Epithelial cell of prostate (primary cell): ENCODE measurements at regions not wholly inside any gene's neighbourhood (a gene's known extent, or its start where the extent isn't known, plus 50 kb on each side); places are given as distances from the start of the nearest gene placed in this dataset.
"Not testable (repeated sequence)": the region's sequence is repeated elsewhere in the genome, so short reads cannot be mapped to it uniquely, and the experiment has no call there.

Source experiments
- DNase-seq: peaks from one replicate; pipeline ENCODE4 v3.0.0-alpha.2; 2011; ENCODE audit warnings: low read depth, low spot score
- H3K27ac ChIP-seq: fragments of 450-650 bp; 2 replicates; pipeline ENCODE4 v1.5.1; 2017; ENCODE audit warnings: mild to moderate bottlenecking

GRCh38 chr15:24832282-24832681, 122.5 kb upstream of the SNRPN start:
- no peak for DNase-seq
- H3K27ac ChIP-seq: no peak overlapping the region

GRCh38 chr15:24835301-24835700, 119.5 kb upstream of the SNRPN start:
- no peak for DNase-seq
- no peak overlapping the region for H3K27ac ChIP-seq

DNA sequence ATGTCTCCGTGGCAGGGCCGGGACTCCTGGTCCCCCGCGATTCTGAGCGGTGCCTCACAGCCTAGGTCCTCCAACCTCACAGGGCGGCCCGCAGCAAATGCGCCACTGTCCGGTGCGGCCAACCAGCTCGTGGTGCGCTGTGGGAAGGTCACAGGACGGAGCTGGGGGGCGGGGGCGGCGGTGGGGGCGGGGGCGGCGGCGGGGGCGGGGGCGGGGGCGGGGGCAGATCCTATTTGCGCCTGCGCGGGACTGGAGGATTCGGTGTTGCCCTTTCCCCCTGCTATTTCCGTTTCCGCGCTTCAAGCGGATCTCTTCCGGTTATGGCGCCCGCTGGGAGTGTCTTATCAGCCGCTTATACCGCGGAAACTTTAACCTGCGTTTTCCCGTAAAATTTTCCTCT, 106.7 kb upstream of the SNRPN start:
- DNase-seq: no peak
- no peak overlapping the region for H3K27ac ChIP-seq

GRCh38 chr15:24856397-24857390, 98.1 kb upstream of the SNRPN start:
- no peak for DNase-seq
- no peak overlapping the region for H3K27ac ChIP-seq

- no peak overlapping the region for H3K27ac ChIP-seq
- no peak for DNase-seq
These were observed 97.0 kb upstream of the SNRPN start for GRCh38 chr15:24857763-24858162.

DNA sequence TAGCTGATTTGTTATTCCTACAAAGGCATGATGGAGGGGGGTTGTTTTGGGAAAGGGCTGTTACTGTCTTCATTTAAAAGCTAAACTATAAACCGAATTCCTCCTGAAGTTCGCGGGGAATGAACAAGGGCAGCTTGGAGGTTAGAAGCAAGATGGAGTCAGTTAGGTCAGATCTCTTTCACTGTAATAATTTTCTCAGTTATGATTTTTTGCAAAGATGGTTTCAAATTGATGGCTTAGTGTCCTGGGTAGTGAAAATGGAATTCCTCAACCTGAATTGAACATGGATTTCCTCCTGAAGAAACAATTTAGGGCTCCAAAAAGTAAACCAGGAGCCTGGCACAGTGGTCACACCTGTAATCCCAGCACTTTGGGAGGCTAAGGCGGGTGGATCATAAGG, 96.6 kb upstream of the SNRPN start:
- not testable (repeated sequence) for H3K27ac ChIP-seq, DNase-seq

DNA sequence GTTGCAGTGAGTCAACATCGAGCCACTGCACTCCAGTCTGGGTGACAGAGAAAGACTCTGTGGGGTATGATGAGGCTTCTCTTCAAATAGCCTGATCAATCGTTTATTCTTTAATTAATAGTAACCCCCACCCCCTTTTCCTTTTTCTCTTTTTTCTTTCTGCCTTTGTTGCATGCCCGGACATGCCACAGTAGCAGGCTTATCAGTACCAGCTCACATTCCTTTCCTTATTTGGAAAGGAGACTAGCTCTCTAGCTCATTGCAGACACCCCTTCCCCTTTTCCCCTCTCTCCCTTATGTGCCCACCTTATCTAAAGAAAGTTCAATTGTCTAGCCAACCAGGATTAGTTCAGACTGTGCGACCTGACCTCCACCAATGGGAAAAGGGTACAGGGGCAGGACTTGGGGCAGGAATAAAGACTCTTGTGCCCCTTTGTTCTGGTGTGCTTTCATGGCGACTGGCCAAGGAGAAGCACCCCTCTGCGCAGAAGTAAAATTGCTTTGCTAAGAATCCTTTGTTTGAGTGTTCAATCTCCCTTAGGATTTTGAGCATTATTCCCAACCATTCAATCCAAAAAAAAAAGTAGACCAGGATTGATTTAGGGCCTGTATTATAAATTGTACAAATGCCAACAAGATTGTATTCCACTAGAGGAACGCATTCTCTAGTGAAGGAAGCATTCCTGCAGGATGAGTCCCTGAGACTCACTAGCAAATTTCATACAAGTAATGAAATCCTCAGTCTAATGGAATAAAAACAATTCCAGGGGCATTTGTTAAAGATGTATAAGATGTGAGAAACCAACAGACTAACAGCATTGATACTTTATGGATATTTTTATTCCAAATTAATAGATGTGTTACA, 95.8 kb upstream of the SNRPN start:
- H3K27ac ChIP-seq: peak overlapping the region; percentile 5
- no peak for DNase-seq

DNA sequence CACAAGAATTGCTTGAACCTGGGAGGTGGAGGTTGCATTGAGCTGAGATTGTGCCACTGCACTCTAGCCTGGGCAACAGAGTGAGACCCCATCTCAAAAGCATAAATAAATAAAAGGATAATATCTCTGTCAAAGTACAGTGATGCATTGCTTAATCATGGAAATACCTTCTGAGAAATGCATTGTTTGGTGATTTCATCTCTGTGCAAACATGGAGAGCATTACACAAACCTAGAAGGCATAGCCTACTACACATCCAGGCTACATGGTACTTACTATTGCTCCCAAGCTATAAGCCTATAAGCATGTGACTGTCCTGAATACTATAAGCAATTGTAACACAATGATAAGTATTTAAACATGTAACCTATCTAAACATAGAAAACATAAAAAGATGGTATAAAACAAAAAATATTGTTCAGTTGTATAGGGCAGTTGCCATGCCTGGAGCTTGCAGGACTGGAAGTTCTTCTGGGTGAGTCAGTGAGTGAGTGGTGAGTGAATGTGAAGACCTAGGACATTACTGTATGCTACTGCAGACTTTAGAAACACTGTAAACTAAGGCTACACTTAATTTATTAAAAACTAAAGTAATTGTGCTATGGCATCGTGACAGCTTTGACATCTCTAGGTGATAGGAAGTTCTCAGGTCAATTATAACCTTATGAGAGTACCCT, 93.6 kb upstream of the SNRPN start:
- DNase-seq: no peak
- H3K27ac ChIP-seq: peak overlapping the region; percentile 23

GRCh38 chr15:24862726-24863521, 91.9 kb upstream of the SNRPN start:
- DNase-seq: no peak

GRCh38 chr15:24865303-24865702, 89.5 kb upstream of the SNRPN start:
- no peak overlapping the region for H3K27ac ChIP-seq
- no peak for DNase-seq

More at GRCh38 chr15:24862726-24863521, 91.9 kb upstream of the SNRPN start:
- no peak overlapping the region for H3K27ac ChIP-seq

DNA sequence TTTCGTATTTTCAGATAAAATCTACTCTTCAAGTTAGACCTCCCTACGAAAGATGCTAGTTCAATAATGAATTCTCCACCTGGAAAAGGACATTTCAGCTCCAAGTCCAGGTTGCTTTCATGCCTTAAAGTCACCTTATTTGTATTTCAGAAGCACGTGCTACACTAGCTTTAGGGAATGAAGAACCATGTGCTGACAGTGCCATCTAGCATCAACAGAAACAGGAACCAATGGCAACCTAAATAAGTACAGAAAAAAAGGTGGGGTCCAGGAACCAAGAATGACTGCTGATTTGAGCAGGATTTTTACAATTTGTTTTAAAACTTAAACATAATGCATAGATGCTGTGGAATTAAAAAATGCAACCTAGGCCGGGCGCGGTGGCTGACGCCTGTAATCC, 77.6 kb upstream of the SNRPN start:
- no peak for DNase-seq
- no peak overlapping the region for H3K27ac ChIP-seq

- no peak for DNase-seq
- no peak overlapping the region for H3K27ac ChIP-seq
These were observed 76.6 kb upstream of the SNRPN start for GRCh38 chr15:24878153-24878552.

GRCh38 chr15:24879492-24879891, 75.3 kb upstream of the SNRPN start:
- no peak overlapping the region for H3K27ac ChIP-seq
- DNase-seq: no peak

GRCh38 chr15:24880663-24881062, 74.1 kb upstream of the SNRPN start:
- no peak for DNase-seq
- H3K27ac ChIP-seq: no peak overlapping the region

GRCh38 chr15:24886538-24886937, 68.2 kb upstream of the SNRPN start:
- no peak for DNase-seq

DNA sequence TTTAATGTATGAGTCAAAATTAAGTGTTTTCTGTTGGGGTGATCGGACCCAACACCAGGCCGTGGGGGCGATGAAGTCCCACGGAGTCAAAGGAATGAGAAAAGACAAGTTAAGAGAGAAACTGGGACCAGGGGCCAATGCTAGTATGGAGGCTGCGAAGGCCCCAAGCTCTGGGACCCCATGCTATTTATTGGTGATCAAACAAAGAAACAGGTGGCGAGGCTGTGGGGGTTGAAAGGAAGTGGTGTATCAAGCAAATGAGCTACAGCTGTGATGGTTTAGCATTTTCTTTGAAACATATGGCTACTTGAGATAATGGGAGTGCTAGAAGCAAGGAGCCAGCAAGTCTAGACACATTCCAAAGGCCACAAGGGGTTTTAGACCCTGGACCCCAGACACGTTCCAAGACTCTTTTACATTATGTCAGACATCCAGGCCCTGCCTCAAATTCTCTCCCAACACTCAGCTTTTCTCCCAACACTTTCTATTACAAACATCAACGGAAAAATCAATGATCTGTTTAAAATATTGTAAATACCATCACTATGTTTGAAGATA, 56.0 kb upstream of the SNRPN start:
- no peak overlapping the region for H3K27ac ChIP-seq
- no peak for DNase-seq

More at GRCh38 chr15:24886538-24886937, 68.2 kb upstream of the SNRPN start:
- no peak overlapping the region for H3K27ac ChIP-seq

- DNase-seq: no peak
These were observed 55.4 kb upstream of the SNRPN start for GRCh38 chr15:24899367-24899766.

DNA sequence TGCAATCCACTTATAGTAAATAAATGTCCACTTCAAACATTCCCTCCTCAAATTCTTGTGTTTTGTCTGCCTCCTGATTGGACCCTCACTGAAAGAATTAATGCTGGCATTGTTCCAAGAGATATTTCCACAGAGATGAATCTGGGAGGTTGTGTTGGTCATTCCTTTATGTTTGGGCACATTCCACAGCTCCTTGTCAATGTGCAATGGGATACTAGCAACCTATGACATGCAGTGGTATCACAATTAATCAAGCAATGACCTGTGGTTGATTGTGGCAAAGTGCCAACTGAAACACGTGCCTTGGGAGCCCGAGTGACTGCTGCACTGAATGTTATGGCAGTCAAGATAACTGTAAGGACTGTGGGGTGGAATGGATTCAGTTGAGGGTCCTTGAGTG, 55.0 kb upstream of the SNRPN start:
- no peak for DNase-seq

More at GRCh38 chr15:24899367-24899766, 55.4 kb upstream of the SNRPN start:
- H3K27ac ChIP-seq: no peak overlapping the region

DNA sequence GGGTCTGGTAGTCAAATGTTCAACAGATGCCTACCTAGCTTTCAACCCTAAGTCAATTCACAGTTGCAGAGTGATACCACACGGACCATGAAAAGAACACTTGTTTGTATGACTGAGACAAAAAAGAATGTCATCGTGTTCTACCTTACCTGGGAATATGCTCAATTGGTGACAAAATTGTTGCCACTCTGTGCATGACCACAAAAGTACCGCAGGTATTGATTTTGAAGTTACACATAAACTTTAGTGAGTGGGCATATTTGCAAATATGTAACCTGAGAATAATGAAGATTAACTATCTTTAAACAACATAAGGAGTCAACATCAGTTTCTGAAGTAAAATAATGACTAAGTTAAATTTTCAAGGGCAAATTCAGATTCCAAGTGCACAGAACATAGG, 53.4 kb upstream of the SNRPN start:
- DNase-seq: no peak
- H3K27ac ChIP-seq: no peak overlapping the region

More for the DNA sequence above, 55.0 kb upstream of the SNRPN start:
- H3K27ac ChIP-seq: no peak overlapping the region
